NCI-H510A treated with DMSO at 0.1 percent for 48 hours (cell line): ENCODE measurements at regions not wholly inside any gene's neighbourhood (a gene's known extent, or its start where the extent isn't known, plus 50 kb on each side); places are given as distances from the start of the nearest gene placed in this dataset.
"Not testable (repeated sequence)": the region's sequence is repeated elsewhere in the genome, so short reads cannot be mapped to it uniquely, and the experiment has no call there.

ENCODE experiments used
- DNase-seq: peaks from one replicate; lab custom pipeline; 2025; lab: John Stamatoyannopoulos, UW

DNA sequence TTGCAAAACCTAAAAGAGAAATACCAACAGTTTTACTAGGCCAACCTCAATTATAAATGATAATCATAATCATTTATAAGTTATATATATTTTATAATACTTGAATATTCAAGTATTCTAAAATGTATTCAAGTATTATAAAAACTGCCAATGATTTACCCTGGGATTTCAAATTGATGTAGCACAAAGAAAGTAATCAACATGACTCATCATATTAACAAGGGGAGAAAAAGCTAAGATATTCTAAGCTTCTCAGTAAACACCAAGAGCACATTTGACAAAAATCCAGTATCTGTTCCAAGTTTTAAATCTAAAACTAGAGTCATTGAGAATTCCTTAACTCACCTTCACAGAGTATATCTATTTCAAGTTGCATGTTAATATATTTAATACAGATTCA lies 56.1 kb downstream of the CAPZA3 start:
- DNase-seq = no peak

DNA sequence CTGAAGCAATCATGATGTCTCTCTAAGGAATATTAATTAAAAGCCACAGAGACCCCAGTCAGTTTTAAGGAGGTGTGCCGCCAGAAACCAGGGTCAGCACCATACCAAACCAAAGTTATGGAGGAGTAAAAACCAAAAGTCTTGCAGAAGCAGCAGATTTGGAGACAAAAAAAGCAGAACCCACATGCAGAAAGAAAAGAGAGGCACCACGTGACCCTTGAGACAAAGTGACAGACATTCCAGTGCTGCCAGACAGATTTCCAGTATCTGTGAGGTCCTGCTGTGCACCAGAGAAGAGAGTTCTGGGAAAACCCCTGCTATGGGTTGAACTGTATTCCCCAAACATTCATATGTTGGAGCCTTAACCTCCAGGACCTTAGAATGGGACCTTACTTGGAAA lies 59.7 kb downstream of the CAPZA3 start:
- DNase-seq = no peak

DNA sequence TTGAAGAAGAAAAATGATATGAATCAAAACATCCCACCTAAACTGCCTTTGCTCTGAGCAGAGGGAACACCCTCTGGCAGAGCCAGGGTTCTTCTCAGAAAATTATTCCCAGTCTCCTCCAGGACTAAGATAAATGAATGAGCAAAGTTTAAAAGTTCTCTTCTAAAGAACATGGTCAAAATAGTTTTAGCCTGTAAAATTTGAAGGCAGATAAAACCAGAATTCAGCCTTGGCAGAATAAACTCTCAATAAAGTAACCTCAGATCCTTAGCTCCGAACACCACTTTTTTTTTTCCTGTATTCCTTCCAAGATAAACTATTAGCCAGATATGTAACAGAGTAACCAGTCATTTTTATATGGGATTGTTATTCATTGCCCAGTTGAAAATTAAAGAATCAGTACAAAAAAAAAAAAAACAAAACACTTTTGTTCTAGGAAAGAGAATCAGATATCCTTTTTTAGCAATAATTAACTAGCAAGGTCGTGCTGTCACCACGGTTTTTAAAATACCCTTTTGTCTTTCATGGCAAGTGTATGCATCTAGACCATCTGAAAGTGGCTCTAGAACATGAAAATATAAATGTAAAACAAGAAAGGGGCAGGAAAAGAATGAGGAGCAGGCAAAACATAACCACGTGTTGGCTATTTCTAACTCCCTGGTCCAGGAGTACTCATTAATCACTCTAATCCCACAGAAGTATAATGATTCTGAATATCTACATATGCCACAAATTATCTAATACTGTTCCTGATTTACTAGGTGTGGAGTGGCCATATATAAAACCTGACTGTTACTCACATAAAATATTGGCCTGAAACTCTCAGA lies 60.8 kb downstream of the CAPZA3 start:
- no peak for DNase-seq

DNA sequence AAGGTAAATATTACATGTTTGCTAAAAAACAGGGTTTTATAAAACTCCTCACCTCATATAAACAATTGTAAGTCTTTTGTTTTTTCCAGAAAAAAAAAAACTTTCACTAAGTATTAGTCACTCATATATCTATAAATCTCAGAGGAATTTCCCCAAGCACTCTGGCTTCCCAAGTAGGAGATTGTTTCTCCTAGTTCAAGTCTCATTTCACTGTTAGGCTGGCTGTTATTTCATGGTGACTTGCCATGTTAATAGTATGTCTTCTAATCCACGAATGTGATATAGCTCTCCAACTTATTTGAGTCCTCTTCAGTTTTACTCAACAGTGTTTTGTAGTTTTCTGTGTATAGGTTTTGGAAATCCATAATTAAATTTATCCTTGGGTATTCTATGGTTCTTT lies 61.6 kb downstream of the CAPZA3 start:
- DNase-seq = no peak

DNA sequence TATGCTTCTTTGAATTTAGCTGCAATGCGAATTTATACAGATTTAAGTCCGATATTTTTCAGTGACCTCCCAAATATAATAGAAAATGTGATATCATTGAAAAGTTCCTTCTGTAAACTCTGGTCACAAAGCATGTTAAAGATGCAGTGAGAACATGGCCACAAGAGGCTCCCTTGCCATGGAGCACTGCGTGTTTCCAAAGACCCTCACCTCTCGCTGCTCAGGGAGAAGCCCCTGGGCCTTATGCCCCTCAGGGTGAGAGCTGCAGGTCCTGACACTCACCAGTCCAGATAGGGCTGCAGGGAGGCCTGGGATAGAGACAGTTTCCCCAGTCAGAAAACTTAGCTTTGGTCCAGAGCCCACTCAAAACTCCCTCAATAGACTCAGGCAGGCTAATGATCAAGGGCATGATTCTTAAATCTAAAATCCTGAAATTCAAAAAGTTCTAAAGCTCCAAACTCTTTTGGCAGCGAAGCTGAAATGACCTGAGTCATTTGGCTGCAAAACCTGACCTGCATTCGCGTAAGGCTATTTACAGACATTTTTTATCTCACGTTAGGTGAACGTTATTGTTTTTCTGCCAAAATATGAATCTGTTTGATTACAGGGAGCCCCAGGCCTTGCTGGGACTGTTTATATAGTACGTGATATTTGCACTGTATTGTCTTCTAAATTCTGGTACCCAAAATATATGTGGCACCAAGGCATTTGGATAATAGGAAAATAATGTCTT lies 67.8 kb downstream of the CAPZA3 start:
- no peak for DNase-seq

DNA sequence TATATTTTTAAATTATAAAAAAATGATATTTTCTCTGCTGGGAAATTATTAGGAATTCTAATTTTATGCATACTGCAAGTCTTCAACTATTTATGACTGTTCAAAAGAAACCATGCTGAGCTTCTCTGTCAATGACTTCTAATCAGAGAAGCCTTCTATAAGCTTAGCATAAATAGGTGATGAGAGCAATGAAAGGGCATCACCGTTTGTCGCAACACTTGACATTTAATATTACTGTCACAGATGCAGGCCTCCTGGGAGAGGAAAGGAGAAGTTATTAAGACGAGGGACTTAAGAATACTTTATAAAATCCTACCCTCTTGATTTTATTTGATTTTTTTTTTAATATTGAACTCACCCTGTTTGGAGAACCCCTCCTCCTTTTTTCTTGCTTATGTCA lies 69.8 kb downstream of the CAPZA3 start:
- DNase-seq = no peak

DNA sequence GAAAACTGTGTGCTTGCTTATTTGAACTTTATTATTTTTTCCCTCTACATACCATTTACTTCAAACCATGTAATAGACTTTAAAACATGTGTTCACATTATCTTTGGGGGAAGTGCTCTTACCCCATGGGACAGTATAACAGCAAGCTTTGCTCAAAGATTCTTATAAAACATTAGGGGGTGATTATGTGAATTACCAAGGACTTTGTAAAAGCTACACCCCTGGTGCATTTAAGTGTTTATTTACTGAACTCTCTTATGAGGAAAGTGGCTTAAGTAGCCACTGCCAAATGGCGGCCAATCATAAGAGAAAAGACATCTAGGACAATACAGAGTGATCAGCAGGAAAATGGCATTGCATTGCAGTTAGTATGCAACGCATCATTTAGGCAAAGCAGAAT lies 70.3 kb downstream of the CAPZA3 start:
- no peak for DNase-seq

DNA sequence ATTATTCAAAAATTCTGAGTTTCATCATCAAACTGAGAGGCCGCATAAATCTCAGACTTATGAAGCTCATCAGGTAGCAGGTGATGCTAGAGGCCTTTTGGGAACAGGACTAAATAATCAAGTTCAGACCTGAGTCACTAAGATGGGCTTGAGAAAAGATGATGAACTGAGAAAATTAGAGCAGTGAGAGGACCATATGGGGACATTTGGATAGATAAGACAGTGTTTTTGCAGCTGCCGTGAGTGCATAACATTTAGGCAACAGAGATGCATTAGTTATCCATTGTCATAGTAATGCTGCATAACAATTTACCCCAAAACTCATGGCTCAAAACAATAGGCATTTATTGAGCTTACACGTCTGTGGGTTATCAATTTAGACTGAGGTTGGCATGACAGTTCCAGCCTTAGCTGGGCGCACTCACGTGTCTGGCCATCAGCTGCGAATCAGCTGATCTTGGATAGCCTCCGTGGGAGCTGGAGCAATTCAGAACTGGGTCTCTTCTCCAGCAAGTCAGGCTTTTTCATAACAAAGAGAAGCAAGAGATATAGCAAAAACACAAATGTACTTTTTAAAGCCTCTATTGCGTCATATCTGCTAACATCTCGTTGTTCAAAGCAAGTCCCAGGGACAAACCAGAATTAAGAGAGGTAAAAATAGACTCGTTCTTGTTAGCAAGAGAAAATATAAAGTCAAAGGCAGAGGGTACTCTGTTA lies 72.8 kb downstream of the CAPZA3 start:
- no peak for DNase-seq

DNA sequence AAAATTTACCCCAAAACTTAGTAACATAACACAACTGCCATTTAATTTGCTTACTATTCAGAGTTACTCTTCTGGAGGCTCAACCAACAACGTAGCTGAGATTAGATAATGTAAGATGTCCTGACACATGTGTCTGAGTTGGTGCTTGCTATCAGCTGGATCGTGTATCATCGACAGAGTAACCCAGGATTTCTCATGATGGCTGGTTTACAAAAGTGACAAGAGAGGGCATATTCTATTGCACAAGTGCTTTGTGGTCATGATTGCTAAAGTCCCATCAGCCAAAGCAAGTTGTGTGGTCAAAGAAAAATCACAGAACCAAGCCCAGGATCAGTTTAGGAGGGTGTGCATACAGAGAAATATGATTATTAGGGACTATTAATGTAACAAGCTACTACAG lies 73.4 kb downstream of the CAPZA3 start:
- no peak for DNase-seq

DNA sequence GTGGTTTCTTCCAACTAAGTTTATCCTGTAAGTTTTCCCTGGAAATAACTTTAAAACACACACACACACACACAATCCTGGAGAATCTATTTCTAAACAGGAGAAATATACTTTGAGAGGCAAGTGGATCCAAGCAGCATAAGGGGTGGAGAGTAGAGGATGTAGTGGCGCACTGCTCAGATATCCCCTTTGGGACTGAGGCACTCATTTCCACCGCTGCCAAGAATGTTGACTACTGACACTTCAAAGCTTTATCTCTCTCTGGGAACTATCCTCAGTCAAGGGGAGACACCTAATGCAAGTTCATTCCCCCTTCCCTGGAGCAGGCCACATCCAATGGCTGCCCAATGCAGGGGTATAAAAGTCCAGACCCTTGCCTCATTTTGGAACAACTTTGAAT lies 75.8 kb downstream of the CAPZA3 start:
- DNase-seq = no peak

DNA sequence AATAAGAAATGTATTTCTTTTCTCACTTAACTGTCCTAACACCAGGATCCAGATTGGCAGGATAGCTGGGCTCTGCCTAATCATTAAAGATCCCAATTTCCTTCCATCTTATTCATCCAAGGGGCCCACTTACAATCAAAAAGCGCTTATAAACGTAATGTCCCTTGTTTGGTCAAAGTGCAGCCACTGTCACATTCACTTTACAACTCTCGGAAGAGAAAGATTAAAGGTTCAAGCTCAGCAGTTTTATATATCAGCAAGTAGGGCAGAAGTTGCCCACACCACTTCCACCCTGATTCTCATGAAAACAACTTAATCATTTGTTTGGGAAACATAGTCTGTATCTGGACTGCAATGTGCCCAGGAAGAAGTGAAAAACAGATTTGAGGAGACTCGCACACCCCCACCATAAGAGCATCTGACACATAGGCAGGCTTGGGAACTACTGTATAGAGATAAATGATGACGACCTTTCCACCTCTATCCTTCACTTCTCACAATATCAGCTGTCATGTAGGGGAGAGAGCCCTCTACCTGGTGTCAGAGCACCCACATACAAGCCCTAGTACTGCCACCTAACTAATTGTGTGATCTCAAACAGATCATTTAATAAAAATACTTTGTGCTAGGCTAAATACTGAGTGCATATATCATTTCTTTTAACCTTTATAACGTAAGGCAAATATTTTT lies 80.8 kb downstream of the CAPZA3 start:
- no peak for DNase-seq

DNA sequence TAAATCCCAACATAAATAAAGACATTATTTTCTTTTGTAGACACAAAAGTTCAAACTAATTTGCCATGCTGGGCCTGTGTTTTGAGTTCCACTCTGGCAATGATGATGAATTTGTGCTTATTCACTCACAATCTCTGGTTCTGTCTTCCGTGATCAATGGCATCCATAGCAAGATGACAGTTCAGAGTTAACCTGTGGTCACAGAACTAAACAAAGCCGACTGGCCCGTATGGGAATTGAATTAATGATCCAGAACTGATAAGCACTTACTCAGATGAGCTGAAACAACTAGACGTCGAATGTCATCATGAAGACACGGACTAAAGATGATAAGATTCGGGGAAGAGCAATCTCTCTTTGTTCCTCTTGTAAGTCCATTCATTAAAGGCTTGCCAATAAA lies 81.6 kb downstream of the CAPZA3 start:
- DNase-seq = no peak

DNA sequence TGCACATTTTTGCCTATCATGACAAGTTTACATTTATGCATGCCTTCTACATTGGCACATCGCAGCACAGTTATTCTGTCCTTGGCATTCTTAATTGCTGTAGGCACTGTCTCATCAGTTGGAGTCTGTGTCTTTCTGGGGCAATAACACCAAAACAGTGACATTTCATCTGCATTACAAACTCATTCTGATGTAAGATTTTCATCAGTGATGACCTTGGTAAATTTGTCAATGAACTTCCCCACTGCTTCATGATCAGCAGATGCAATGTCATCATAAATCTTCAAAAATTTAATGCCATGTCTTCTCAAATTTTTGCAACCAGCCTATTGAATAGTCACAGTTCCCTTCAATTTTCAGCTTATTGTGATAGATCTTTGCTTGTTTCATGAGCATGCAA lies 85.5 kb downstream of the CAPZA3 start:
- no peak for DNase-seq

DNA sequence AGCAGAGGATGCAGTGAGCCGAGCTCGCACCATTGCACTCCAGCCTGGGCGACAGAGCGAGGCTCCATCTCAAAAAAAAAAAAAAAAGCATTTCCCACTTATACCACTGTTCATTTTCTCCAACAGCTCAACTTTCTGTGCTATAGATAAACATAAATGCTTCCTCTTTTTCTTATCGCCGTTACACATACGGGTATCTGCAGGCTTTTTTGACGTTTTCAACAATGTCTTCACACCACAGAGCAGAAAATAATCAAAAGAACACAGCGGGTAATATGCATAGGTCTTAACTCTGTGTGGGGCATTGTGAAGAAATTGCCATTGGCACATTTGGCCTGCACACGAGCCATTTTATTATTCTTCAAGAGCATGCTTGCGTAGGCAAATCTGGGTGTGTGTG lies 86.4 kb downstream of the CAPZA3 start:
- no peak for DNase-seq

DNA sequence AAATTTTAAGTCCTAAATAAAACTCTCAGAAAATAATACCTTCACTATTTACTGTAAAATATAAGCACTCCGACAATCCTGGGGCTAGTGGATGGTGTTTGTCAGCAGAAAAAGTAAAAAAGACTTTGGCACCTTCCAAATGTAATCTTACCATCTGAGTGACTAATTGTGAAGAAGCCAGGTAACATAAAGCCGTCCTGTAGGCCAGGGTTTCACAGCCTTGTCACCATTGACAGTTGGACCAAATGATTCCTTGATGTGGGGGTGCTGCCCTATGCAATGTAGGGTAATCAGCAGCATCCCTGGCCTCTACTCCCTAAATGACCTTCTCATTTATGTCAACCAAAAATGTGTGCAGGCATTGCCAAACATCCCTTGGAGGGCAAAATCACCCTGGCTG lies 87.2 kb downstream of the CAPZA3 start:
- no peak for DNase-seq

DNA sequence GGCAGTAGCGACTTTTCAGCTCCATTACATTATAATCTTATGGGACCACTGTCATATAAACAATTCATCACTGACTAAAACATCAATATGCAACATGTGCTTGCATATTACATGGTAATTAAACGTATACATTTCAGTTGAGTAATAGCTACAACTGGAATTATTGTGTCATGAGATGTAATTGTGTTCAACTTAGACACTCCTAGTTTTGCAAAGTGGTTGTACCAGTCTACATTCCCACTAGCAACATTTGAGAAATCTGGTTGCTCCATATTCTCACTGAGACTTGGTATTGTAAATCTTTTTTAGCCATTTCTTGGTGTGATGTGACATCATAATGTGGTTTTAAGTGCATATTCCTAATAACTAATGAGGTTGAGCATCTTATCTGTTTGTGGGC lies 90.0 kb downstream of the CAPZA3 start:
- DNase-seq = no peak

DNA sequence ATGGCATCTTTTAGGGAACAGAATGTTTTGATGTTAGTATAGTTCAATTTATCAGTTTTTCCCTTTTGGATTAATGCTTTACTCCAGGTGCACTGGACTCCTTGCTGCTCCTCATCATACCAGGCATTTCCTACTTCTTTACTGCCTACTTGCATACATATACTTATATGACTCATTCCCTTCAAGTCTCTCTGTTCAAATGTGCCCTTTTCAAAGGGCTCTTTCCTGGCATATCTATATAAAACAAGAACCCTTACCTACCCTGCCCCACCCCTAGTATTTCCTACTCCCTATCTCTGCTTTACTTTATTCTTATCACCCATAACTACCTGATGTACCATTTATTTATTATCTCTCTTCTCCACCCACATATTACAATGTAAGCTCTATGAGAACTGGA lies 90.6 kb downstream of the CAPZA3 start:
- DNase-seq = no peak

DNA sequence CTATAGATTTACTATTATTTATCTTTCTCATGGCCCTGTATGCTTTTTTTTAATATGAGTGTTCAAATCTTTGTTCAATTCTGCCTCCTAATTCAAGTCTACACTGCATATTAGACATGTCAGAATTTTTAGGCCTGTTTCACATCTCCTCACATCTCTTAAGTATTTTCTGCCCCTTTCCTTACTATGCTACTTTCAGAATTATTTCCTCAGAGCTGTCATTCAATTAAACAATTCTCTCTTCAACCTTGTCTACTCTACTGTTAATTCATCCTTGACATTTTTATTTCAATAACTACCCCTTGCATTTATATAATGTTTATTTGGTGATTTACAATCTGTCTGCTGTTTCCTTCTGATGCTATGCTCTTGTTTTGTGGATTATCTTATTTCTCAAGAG lies 91.1 kb downstream of the CAPZA3 start:
- no peak for DNase-seq

DNA sequence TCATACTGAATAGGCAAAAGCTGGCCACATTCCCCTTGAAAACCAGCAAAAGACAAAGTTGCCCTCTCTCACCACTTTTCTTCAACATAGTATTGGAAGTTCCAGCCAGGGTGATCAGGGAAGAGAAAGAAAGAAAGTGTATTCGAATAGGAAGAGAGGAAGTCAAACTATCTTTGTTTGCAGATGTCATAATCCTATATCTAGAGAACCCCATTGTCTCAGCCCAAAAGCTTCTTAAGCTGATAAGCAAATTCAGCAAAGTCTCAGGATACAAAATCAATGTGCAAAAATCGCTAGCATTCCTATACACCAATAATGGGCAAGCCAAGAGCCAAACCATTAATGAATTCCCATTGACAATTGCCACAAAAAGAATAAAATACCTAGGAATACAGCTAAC lies 95.0 kb downstream of the CAPZA3 start:
- not testable (repeated sequence) for DNase-seq

DNA sequence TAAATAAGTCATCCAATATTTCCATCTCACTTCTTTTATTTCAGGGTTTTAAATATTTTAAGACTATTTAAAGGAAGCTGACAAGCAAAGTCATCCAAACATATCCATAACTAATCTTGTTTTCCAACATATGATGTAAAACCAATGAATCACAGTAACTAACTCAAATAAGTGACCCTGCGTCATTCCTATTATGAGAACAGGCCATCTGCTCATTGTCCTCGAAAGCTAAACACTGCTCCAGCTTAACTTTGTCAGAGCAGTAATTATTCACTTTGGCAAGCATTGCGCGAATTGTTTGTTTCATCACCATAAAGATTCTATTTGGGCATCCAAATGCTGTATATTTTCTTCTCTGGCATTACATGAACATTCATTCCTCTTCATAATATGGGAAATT lies 99.1 kb downstream of the CAPZA3 start:
- DNase-seq = no peak

DNA sequence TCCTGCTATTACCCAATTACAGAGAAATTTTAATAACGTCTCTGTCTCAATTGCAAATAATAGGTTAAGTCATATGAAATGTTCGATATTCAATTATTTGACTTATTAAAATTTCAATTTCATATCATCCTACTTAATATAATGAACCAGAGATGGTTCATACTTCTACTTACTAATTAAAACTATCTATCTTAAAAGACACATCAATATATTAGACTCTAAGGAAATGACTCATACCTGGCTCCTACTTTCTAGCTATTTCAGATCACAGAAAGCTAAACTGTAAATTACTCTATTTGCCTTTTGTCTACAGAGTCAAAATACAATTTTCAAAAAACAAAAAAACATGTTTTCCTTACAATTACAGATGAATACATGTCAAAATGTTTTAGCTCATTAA lies 99.6 kb downstream of the CAPZA3 start:
- no peak for DNase-seq

DNA sequence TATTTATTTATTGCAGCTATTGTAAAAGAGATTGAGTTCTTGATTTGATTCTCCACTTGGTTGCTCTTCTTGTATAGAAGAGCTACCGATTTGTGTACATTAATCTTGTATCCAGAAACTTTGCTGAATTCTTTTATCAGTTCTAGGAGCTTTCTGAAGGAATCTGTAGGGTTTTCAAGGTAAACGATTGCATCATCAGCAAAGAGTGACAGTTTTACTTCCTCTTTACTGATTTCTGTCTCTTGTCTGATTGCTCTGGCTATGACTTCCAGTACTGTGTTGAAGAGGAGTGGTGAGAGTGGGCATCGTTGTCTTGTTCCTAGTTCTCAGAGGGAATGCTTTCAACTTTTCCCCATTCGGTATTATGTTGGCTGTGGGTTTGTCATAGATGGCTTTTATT lies 103.1 kb downstream of the CAPZA3 start:
- not testable (repeated sequence) for DNase-seq
